ENCODE measurements at regions not wholly inside any gene's neighbourhood (a gene's known extent, or its start where the extent isn't known, plus 50 kb on each side); places are given as distances from the start of the nearest gene placed in this dataset.

DNA sequence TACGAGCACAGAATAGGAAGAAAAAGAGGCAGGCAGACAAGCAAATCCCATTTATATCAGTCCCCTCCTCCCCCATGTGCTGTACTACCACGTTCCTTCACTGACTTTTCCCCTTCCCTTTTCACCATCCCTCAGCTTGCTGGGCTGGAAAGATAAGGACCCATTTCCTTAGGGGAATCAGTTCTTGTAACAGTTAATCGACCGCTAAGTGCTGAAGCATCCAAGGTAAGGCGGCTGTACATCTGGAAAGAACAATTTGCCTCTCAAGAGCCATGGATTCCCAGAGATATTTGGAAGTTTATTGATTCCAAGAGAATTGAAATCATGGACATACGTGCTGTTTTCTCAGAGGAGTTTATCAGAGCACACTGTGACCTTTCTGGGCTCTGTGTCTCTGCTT, 1688.0 kb downstream of the STIM2 start:
- TF ChIP-seq, protein P1, sequence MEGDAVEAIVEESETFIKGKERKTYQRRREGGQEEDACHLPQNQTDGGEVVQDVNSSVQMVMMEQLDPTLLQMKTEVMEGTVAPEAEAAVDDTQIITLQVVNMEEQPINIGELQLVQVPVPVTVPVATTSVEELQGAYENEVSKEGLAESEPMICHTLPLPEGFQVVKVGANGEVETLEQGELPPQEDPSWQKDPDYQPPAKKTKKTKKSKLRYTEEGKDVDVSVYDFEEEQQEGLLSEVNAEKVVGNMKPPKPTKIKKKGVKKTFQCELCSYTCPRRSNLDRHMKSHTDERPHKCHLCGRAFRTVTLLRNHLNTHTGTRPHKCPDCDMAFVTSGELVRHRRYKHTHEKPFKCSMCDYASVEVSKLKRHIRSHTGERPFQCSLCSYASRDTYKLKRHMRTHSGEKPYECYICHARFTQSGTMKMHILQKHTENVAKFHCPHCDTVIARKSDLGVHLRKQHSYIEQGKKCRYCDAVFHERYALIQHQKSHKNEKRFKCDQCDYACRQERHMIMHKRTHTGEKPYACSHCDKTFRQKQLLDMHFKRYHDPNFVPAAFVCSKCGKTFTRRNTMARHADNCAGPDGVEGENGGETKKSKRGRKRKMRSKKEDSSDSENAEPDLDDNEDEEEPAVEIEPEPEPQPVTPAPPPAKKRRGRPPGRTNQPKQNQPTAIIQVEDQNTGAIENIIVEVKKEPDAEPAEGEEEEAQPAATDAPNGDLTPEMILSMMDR (IDR thresholded peaks at IDR 0.05): no peak
- no peak for TF ChIP-seq POLR2A (IDR thresholded peaks at IDR 0.05)
- TF ChIP-seq POLR2AphosphoS5 (IDR thresholded peaks at IDR 0.05): no peak
- TF ChIP-seq EP300 (IDR thresholded peaks at IDR 0.05): no peak
